ENCODE measurements at regions not wholly inside any gene's neighbourhood (a gene's known extent, or its start where the extent isn't known, plus 50 kb on each side); places are given as distances from the start of the nearest gene placed in this dataset.

DNA sequence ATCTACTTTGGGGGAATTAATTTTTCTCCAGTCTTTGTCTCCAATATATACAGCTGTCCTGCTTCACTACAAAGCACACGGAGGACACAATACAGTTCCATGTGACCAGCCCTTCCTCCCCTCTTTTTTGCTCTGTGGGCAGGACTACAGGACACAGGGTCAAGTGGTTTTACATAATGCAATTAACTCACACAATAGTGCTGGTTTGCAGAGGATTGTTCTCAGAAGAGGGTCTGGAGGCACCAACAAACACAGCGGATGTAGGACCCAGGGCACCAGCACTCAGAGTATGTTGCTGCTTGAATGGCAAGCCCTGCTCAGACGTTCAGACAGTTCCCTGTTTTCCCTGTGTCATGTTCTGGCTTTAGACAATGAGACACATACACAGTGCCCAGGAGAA lies 52.0 kb upstream of the NPTX2 start:
- DNase-seq (ENCODE audit: extremely low read depth in 1 of 2, low read depth in 1 of 2): no peak

DNA sequence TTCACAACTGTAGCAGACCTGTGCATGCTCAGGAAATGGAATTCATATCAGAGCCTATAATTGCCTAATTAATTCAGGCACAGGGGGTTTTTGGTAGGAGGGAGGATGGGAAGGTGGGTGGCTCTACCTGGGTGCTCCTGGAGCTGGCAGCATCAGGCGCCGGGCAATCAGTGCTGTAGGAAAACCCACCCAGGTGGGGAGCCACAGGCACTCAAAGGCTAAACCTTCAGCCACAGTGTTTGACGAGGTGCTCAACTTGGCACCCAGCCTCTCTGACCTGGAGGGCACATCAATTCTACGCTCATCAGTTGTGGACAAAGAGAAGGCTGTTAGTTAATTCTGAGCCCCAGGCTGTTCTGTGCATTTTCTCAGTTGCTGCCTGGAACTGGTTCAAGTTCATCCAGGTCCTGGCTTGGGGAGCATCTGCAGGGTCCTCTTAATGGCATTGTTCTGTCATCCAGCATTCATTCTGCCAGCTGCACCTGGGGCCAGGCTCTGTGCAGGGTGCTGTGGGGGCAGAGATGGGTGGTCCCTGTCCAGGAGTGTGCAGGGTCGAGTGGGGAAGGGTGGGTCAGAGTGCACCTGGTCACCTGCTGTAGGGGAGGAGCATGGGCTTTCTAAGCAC lies 54.1 kb upstream of the NPTX2 start:
- DNase-seq (ENCODE audit: extremely low read depth in 1 of 2, low read depth in 1 of 2): no peak

DNA sequence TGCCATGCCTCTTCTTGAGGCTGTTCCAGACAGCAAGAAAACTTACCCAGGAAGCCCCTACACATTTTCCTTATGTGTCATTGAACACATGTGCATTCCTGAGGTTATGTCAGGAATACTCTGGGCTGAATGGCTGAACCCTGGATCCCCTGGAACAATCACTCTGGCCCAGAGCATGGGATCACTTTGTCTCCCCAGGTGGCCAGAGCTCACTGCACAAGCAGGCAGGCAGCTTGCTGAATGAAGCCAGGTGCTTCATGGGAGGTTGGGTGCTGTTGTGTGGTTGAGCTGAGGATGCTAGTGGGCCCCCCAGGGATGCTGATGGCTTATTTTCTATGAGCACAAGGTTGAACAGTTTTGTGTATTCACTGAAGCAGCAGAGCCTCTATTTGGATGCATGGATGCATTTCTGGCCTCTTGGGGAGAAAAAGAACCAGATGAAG lies 54.7 kb upstream of the NPTX2 start:
- DNase-seq (ENCODE audit: extremely low read depth in 1 of 2, low read depth in 1 of 2): no peak

DNA sequence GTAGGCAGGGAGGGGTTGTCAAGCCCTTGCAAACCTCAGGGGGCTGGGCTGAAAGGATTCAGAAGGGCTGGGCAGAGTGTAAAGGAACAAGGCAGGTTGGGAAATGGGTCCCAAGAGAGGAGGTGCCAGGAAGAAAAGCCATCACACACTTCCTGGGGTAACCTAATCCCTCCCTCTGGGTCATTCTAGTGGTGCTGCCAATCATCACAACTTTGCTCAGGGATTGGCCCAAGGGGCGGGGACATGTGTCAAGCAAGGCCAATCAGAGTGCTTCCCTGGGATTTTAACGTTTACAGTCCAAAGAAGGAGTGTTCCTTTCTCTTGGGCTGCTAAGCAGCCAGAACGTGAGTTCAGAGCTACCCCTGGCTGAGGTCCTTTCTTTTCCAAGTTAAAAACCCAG lies 57.1 kb upstream of the NPTX2 start:
- DNase-seq (ENCODE audit: extremely low read depth in 1 of 2, low read depth in 1 of 2): no peak

DNA sequence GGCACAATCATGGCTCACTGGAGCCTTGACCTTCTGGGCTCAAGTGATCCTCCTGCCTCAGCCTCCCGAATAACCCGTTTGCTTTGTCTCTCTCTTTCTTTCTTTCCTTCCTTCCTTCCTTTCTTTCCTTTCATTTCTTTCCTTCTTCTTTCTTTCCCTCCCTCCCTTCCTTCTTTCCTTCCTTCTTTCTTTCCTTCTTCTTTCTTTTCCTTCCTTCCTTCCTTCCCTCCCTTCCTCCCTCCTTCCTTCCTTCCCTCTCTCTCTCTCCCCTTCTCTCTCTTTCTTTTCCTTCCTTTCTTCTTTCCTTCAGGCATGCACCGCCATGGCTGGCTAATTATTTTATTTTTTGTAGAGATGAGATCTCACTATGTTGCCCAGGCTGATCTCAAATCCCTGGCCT lies 57.9 kb upstream of the NPTX2 start:
- DNase-seq (ENCODE audit: extremely low read depth in 1 of 2, low read depth in 1 of 2): no peak

DNA sequence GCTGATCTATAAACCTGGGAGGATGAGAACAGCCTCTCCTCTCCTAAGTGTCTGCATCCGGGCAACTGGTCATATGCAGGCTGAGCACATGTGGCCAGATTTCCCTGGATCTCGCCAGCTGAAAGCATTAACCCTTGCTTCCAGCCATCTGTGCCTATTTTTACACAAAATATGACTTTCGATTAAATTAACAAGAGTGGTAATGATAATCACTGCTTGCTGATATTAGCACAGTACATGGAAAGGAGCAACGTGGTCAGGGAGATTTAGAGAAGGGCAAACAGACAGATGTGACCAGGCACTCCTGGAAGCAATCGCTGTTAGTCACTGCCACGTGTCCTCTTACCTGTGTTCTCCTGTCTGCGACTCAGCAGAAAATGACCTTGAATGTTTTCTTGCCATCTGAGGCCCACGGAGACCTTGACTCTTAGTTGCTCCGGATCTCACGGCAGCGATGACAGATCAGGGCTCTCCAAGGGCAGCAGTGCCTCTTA lies 59.5 kb upstream of the NPTX2 start:
- no peak for DNase-seq (ENCODE audit: extremely low read depth in 1 of 2, low read depth in 1 of 2)

DNA sequence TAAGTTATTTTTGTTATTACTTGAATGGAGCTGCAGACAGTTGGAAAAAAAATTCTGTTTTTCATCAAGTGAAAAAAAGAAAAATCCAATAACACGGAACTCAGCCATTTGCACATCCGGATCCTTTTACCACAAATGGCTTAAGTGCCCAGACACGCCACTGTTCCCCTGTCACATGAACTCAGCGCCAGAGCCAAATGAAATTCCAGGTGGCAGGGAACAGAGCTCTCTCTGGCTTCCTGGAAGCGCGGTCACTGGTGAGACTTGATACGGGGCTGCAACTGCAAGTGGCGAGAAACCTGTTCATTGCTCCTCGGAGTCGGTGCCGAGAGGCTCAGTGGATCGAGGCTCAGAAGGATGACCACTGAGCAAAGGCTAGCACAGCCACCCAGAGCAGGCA lies 60.8 kb upstream of the NPTX2 start:
- no peak for DNase-seq (ENCODE audit: extremely low read depth in 1 of 2, low read depth in 1 of 2)

DNA sequence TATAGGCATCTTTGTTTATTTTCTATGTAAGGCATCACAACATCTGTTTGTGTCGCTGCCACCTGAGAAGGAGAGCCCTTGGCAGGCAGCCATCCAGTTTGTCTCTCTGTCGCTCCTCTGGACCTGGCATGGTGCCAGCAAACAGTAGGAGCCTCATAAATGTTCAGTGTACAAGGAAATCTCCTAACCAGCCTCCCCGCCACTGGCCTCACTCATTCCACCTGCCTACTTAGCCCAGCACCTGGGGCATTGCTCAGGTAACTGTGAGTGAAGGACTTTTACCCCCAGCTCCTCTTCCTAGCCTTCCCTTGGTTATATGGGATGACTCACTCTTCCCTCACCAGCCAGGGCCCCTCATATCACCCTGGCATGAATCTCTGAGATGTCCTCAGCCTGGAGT lies 61.7 kb upstream of the NPTX2 start:
- no peak for DNase-seq (ENCODE audit: extremely low read depth in 1 of 2, low read depth in 1 of 2)

DNA sequence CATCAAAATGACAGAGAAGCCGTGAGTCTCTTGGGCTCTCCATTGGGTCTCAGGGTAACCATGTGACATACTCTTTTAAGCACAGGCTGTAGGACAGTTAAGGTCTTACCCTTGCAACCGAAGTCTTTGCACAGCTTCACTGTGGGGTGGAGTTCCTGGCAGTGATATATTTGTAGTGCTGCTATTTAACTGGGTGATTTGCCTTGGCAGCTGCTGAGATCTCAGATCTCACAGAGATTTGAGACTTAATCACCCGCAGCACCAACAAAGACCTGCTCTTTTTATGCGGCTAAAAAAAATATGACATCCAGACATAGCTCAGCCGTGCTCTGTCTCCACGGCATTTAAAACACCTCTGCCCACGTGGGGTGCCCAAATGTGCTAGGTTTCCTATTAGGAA lies 63.4 kb upstream of the NPTX2 start:
- no peak for DNase-seq (ENCODE audit: extremely low read depth in 1 of 2, low read depth in 1 of 2)

DNA sequence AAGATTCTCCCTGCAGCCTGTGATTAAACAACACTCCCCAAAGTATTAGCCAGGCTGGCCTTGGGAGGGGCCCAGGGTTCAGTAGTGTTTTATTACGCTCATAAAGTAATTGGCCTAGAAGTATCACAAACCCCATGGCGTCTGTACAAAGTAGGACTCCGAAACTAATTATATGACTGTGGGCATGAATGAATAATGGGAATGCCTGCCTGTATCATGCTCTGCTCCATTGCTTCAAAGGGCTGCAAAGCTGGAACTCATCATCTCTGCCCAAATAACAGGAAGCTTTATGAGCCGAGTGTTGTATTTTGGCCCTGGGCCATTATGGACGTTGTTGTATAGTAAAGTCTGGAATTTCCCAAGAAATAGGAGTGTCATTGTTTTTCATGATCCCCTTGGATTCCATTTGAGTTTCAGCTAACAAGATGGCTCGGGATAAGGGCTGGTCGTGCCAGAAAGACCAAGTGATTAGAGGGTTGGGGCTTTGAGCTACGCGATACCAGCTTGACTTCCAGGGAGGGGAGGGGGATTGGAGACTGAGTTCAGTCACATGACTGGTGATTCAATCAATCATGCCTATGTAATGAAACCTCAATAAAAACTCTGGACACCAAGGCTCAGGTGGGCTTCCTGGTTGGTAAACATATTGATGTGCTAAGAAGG lies 65.3 kb upstream of the NPTX2 start:
- DNase-seq (ENCODE audit: extremely low read depth in 1 of 2, low read depth in 1 of 2): no peak

DNA sequence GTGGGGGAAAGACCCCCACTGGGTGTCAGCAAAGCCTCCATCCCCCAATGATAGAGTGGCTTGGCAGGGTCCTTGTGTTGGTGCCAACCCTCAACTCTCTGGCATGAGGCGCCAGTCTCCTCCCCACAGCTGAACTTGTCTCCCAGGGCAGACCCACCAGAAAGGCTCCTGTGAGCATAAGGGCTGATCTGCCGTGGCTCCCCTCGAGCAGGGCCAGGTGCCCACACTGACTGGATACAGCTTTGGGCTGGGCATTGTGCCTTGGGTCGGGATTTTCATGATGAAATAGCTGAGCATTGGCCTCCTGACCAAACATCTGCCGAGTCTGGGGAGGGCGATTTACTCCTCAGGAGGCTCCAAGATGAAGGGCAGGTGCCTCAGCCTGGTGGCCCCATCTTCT lies 68.1 kb upstream of the NPTX2 start:
- DNase-seq (ENCODE audit: extremely low read depth in 1 of 2, low read depth in 1 of 2): no peak

DNA sequence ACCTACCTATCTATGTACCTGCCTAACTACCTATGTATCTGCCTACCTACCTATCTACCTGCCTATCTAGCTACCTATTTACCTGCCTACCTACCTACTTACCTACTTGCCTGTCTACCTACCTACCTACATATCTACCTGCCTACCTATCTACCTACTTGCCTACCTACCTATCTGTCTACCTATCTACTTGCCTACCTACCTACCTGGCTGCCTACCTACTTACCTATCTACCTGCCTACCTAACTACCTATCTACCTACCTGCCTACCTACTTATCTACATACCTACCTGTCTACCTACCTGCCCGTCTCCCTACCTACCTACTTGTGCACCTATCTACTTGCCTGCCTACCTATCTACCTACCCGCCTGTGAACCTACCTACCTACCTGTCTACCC lies 68.7 kb upstream of the NPTX2 start:
- no peak for DNase-seq (ENCODE audit: extremely low read depth in 1 of 2, low read depth in 1 of 2)

DNA sequence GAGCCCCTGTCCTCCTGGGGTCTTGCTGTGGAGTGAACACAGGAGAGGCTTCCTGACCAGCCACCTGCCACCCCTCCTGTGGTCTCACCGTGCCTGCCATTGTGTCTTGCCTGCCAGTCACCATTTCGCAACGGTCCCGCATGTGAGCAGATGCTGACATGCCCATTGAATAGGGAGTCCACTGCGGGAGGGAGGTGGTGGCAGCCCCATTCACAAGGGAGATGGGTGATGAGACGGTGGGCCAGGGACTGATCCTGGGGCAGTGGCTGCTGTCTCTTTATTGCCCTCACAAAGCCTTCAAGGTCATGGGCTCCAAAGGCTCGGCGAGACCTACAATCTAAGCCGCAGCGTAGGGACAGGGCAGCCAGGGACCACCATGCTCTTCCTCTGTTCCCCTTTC lies 76.0 kb upstream of the NPTX2 start:
- DNase-seq (ENCODE audit: extremely low read depth in 1 of 2, low read depth in 1 of 2): no peak

DNA sequence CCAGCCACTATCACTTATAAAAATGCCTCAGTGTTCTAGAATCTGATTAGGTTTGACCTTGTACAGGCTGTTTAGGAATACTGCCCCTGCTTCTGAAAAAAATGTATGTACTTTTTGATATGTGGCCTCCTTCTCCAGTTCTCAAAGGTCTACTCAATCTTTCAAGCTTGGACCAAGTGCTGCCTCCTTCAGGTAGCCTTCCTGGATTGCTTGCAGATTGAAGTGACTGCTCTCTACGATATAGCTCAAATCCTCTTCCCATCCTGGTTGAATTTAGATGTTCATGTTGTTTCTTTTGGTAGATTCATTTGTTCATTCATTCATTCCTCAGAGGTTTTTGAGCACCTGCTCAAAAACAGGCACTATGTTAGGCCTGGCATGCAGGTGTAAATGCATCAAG lies 77.2 kb upstream of the NPTX2 start:
- DNase-seq (ENCODE audit: extremely low read depth in 1 of 2, low read depth in 1 of 2): no peak

DNA sequence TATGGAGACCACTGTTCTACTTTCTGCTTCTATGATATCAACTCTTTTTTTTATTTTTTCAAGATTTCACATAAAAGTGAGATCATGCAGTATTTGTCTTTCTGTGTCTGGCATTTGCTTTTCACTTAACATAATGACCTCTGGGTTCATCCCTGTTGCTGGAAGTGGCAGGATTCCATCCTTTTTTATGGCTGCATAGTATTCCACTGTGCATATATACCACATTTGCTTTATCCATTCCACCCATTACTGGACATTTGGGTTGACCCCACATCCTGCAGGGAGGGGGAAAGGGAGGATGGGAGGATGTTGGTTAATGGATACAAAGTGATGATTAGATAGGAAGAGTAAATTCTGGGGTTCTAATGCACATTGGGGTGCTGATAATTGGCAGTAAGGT lies 80.3 kb upstream of the NPTX2 start:
- DNase-seq (ENCODE audit: extremely low read depth in 1 of 2, low read depth in 1 of 2): no peak

DNA sequence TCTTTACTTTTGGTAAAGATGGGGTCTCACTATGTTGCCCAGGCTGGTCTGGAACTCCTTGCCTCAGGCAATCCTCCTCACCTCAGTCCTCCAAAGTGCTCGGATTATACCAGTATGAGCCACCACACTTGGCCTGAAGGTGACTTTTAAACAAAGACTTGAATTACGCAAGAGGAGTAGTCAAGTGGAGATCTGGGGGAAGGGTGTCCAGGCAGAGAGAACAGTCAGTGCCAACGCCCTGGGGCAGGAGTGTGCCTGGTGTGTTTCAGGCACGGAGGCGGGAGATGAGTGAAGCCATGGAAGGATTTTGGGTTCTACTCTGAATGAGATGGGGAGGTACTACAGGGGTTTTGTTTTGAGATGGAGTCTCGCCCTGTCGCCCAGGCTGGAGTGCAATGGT lies 82.6 kb upstream of the NPTX2 start:
- DNase-seq (ENCODE audit: extremely low read depth in 1 of 2, low read depth in 1 of 2): no peak

DNA sequence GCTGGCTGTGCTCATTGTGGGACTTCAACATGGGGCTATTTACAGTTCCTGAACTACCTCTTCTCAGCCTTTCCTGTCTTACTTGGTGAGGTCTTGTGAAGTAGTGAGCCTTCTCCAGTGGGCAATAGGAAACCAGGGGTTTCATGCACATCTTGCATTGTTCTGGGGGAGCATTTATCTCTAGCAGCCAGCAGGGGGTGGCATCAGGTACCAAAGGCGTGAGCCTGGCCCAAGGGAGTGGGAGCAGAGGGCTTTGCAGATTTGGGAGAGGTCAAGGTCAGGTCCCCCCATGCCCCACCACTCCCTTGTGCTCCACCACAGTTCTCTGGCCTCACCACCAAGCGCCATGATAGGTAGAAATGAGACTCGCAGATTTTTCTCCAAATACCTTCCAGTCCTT lies 85.4 kb upstream of the NPTX2 start:
- no peak for DNase-seq (ENCODE audit: extremely low read depth in 1 of 2, low read depth in 1 of 2)

DNA sequence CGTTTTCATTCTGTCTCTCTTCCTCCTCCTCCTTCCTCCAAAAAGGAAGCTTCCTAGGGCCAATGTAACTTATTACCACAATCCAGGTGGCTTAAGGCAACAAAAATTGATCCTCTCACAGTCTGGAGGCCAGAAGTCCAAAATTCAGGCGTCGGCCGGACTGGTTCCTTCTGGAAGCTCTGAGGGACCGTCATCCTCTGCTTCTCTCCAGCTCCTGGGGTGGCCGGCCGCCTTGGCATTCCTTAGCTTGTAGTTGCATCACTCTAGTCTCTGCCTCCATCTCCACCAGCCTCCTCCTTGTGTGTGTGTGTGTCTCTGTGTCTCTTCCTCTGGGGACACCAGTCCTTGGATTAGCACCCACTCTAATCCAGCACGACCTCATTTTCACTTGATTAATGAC lies 89.0 kb upstream of the NPTX2 start:
- no peak for DNase-seq (ENCODE audit: extremely low read depth in 1 of 2, low read depth in 1 of 2)

DNA sequence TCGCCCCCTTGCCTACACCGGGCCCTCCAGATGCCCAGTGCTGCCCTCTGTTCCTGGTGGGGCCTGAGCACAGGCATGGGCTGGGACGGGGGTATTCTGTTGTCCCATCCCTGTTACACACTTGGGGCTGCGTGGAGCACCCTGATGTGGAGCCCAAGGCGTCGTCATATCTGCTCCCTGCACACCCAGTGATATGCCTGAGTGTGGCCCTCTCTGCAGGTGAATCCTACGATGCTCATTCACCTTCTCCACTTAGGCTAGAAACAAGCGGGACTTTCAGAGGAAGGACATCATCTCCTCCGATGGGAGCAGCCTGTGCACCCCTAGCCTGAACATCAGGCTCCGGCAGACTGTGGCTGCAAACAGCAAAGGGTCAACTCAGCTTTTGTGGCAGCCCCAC lies 91.0 kb upstream of the NPTX2 start:
- DNase-seq (ENCODE audit: extremely low read depth in 1 of 2, low read depth in 1 of 2): no peak

DNA sequence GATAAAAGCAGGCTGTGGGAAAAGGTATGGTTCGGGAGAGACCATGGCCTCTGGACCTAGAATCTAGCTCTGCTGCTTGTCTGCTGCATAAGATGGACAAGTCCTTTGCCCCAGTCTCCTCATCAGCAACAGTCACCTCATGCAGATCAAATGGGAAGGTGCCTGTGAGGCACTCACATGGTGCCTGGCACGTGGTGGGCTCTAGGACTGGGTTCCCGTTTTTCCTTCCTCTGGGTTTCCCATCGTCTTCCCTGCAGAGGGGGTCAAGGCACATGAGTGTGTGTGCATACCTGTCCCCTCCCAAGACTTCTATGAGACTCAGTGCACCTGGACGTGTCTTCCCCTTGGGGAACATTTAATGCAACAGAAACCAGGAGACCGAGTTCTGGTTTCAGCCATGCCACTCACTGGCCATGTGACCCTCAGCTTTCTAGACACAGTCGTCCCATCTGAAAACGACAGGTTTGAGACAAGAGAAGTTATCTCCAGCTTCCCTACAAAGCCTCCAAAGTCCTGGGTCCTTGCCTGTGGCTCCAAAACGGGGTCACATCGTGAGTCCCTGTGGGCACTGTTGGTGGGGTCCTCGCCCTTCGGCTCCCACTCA lies 95.9 kb upstream of the NPTX2 start:
- DNase-seq (ENCODE audit: extremely low read depth in 1 of 2, low read depth in 1 of 2): no peak

DNA sequence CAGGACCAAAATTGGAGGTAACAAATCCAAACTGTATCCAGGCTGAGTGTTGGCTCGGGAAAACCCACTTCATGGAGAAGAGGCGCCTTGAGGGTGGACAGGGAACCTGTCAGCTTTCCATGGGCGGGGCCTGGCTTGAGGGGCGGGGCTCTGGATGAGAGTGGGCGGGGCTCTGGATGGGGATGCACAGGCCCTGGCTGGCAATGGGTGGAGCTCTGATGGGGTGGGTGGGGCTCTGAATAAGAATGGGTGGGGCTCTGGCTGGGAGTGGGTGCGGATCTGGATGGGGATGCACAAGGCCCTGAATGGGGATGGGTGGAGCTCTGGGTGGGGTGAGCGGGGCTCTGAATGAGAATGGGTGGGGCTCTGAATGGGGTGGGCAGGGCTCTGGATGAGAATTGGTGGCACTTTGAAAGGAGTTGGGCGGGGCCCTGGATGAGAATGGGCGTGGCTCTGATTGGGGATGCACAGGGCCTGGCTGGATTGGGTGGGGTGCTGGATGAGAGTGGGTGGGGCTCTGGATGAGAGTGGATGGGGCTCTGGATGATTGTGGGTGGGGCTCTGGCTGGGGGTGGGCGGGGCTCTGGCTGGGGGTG lies 96.6 kb upstream of the NPTX2 start:
- no peak for DNase-seq (ENCODE audit: extremely low read depth in 1 of 2, low read depth in 1 of 2)
